ENCODE measurements at regions not wholly inside any gene's neighbourhood (a gene's known extent, or its start where the extent isn't known, plus 50 kb on each side); places are given as distances from the start of the nearest gene placed in this dataset.
"Not testable (repeated sequence)": the region's sequence is repeated elsewhere in the genome, so short reads cannot be mapped to it uniquely, and the experiment has no call there.

GRCh38 chr5:74391410-74391809, 249.1 kb downstream of the ENC1 start:
- Histone ChIP-seq H3K9me3 (ENCODE audit: control insufficient read depth in 2 of 2, low read length in 2 of 2) (no peaks in the 10 kb centered on the region), H3K27me3 (ENCODE audit: control insufficient read depth in 1 of 2, insufficient read depth in 2 of 2, low read length in 2 of 2) (no peaks in the 10 kb centered on the region), H3K4me3 (ENCODE audit: low read length in 2 of 2) (no peak overlapping the region), H3K27ac (ENCODE audit: low read length) (no peak overlapping the region), H3K36me3 (ENCODE audit: control insufficient read depth in 2 of 2, insufficient read depth in 2 of 2, low read length in 2 of 2) (no peaks in the 10 kb centered on the region), H3K9ac (ENCODE audit: low read length in 2 of 2) (no peak overlapping the region), H3K4me1 (ENCODE audit: control insufficient read depth, insufficient read depth, low read length) (no peaks in the 10 kb centered on the region)

DNA sequence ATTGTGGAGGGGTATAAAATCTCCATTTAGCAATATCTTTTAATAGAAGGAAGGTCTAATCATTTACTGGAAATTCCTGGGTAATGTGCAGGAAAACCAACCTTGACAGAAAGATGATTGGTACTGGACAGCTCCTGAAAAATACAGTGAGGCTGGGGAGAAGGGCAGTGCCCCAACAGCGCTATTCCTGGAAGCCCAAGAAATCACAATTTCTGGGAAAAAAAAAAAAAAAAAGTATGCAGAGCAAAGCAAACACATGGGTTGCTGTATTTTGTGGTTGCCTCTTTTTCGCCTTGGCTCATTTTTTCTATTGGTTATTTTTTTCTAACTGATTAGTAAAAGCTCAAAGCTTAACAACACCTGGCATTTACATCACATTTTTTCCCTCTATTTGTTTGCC, 249.7 kb downstream of the ENC1 start:
- H3K4me1 ChIP-seq (ENCODE audit: control insufficient read depth, insufficient read depth, low read length), result no peaks in the 10 kb centered on the region
- H3K9ac ChIP-seq (ENCODE audit: low read length in 2 of 2), result no peak overlapping the region
- no peak overlapping the region for H3K4me3 ChIP-seq (ENCODE audit: low read length in 2 of 2)
- no peak overlapping the region for H3K27ac ChIP-seq (ENCODE audit: low read length)
- H3K9me3 ChIP-seq (ENCODE audit: control insufficient read depth in 2 of 2, low read length in 2 of 2), result no peaks in the 10 kb centered on the region
- H3K36me3 ChIP-seq (ENCODE audit: control insufficient read depth in 2 of 2, insufficient read depth in 2 of 2, low read length in 2 of 2), result no peaks in the 10 kb centered on the region
- no peaks in the 10 kb centered on the region for H3K27me3 ChIP-seq (ENCODE audit: control insufficient read depth in 1 of 2, insufficient read depth in 2 of 2, low read length in 2 of 2)

DNA sequence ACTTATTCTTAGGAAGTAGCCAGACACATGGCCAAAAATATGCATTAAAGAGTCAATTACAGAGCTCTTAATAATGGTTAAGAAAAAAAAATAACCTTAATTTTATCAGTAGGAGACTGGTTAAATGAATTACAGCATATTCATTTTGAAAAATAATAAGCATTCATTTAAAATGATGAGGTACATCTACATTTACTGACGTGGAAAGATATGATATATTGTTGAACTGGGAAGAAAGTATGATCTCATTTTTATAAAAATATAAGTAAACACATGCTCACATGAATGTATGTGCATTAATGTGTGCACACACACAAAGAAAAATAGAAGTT, 250.3 kb downstream of the ENC1 start:
- Histone ChIP-seq H3K4me1 (ENCODE audit: control insufficient read depth, insufficient read depth, low read length) (no peaks in the 10 kb centered on the region), H3K4me3 (ENCODE audit: low read length in 2 of 2) (no peak overlapping the region), H3K9ac (ENCODE audit: low read length in 2 of 2) (no peak overlapping the region), H3K27me3 (ENCODE audit: control insufficient read depth in 1 of 2, insufficient read depth in 2 of 2, low read length in 2 of 2) (no peaks in the 10 kb centered on the region), H3K9me3 (ENCODE audit: control insufficient read depth in 2 of 2, low read length in 2 of 2) (no peaks in the 10 kb centered on the region), H3K36me3 (ENCODE audit: control insufficient read depth in 2 of 2, insufficient read depth in 2 of 2, low read length in 2 of 2) (no peaks in the 10 kb centered on the region), H3K27ac (ENCODE audit: low read length) (no peak overlapping the region)

- H3K9ac ChIP-seq (ENCODE audit: low read length in 2 of 2), result no peak overlapping the region
- H3K4me3 ChIP-seq (ENCODE audit: low read length in 2 of 2), result no peak overlapping the region
- no peaks in the 10 kb centered on the region for H3K9me3 ChIP-seq (ENCODE audit: control insufficient read depth in 2 of 2, low read length in 2 of 2)
- H3K27me3 ChIP-seq (ENCODE audit: control insufficient read depth in 1 of 2, insufficient read depth in 2 of 2, low read length in 2 of 2), result no peaks in the 10 kb centered on the region
- H3K36me3 ChIP-seq (ENCODE audit: control insufficient read depth in 2 of 2, insufficient read depth in 2 of 2, low read length in 2 of 2), result no peaks in the 10 kb centered on the region
- no peak overlapping the region for H3K27ac ChIP-seq (ENCODE audit: low read length)
- H3K4me1 ChIP-seq (ENCODE audit: control insufficient read depth, insufficient read depth, low read length), result no peaks in the 10 kb centered on the region
Observed at GRCh38 chr5:74389531-74390305, 250.8 kb downstream of the ENC1 start.

DNA sequence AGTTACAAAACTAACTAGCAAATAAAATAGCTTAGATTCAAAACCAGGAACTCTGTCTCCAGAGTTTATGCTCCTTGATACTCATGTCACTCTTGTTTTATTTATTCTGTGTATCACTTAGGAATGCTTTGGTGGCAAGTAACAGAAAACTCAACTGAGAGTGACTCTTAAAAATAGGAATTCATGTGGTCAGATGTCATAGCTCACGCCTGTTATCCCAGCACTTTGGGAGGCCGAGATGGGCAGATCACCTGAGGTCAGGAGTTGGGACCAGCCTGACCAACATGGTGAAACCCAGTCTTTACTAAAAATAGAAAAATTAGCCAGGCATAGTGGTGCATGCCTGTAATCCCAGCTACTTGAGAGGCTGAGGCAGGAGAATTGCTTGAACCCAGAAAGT, 252.1 kb downstream of the ENC1 start:
- not testable (repeated sequence) for H3K9ac ChIP-seq (ENCODE audit: low read length in 2 of 2); H3K36me3 ChIP-seq (ENCODE audit: control insufficient read depth in 2 of 2, insufficient read depth in 2 of 2, low read length in 2 of 2); H3K27me3 ChIP-seq (ENCODE audit: control insufficient read depth in 1 of 2, insufficient read depth in 2 of 2, low read length in 2 of 2); H3K4me1 ChIP-seq (ENCODE audit: control insufficient read depth, insufficient read depth, low read length); H3K27ac ChIP-seq (ENCODE audit: low read length); H3K4me3 ChIP-seq (ENCODE audit: low read length in 2 of 2); H3K9me3 ChIP-seq (ENCODE audit: control insufficient read depth in 2 of 2, low read length in 2 of 2)

DNA sequence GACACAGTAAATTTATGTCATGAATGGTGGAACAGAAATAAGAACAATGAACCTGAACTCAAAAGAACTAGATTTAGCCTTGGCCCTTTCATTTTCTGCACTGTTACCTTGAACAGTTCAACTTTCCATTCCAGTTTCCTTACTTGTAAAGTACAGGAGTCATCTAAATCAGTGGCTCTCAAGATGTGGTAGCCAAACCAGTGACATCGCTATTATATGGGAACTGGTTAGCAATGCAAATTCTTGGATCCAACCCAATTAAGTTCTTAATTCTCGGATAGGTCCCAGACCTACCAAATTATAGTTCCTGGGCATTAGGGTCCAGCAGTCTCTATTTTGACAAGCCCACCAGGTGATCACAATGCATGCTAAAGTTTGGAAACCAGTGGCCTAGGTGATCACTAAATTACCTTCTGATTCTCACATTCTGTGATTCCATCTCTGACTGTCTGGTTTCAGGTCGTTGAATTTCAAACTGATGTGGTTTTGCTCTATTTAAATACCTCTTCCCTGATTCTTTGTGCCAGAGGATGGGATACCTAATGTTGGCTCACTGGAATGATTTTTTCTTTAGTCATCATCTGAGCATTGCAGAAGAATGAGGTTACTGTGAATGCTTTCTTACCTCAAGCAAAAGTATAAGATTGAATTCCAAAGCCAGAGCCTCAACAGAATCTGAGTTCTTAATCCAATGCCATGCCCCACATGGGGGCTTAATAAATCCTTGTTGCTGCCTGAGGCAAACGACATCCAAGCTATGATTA, 253.8 kb downstream of the ENC1 start:
- no peak overlapping the region for H3K4me3 ChIP-seq (ENCODE audit: low read length in 2 of 2)
- H3K9me3 ChIP-seq (ENCODE audit: control insufficient read depth in 2 of 2, low read length in 2 of 2), result no peaks in the 10 kb centered on the region
- no peak overlapping the region for H3K27ac ChIP-seq (ENCODE audit: low read length)
- peaks cover 4% of the 10 kb centered on the region for H3K4me1 ChIP-seq (ENCODE audit: control insufficient read depth, insufficient read depth, low read length)
- H3K9ac ChIP-seq (ENCODE audit: low read length in 2 of 2), result no peak overlapping the region
- no peaks in the 10 kb centered on the region for H3K36me3 ChIP-seq (ENCODE audit: control insufficient read depth in 2 of 2, insufficient read depth in 2 of 2, low read length in 2 of 2)
- no peaks in the 10 kb centered on the region for H3K27me3 ChIP-seq (ENCODE audit: control insufficient read depth in 1 of 2, insufficient read depth in 2 of 2, low read length in 2 of 2)

DNA sequence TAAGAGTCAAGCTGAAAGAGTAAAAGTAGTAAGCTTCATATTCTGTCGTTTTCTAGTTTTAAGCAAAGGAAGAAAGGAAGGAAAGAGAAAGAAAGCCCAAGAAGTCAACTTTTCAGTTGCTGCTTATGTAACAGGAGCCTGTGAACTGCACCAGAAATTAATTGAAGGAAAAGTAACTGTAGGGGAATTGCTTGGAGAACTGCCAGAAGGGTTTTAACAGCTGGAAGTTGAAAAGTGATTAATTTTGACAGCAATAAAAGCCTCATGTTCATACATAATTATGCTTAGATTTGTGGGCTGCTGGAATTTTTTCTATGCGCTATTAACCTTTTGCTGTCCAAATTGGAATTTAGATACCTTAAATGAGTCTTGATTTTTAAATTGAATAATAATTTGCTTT, 255.7 kb downstream of the ENC1 start:
- H3K9ac ChIP-seq (ENCODE audit: low read length in 2 of 2), result no peak overlapping the region
- H3K36me3 ChIP-seq (ENCODE audit: control insufficient read depth in 2 of 2, insufficient read depth in 2 of 2, low read length in 2 of 2), result no peaks in the 10 kb centered on the region
- no peak overlapping the region for H3K4me3 ChIP-seq (ENCODE audit: low read length in 2 of 2)
- no peaks in the 10 kb centered on the region for H3K27me3 ChIP-seq (ENCODE audit: control insufficient read depth in 1 of 2, insufficient read depth in 2 of 2, low read length in 2 of 2)
- peaks cover 4% of the 10 kb centered on the region for H3K4me1 ChIP-seq (ENCODE audit: control insufficient read depth, insufficient read depth, low read length)
- no peak overlapping the region for H3K27ac ChIP-seq (ENCODE audit: low read length)
- H3K9me3 ChIP-seq (ENCODE audit: control insufficient read depth in 2 of 2, low read length in 2 of 2), result no peaks in the 10 kb centered on the region

DNA sequence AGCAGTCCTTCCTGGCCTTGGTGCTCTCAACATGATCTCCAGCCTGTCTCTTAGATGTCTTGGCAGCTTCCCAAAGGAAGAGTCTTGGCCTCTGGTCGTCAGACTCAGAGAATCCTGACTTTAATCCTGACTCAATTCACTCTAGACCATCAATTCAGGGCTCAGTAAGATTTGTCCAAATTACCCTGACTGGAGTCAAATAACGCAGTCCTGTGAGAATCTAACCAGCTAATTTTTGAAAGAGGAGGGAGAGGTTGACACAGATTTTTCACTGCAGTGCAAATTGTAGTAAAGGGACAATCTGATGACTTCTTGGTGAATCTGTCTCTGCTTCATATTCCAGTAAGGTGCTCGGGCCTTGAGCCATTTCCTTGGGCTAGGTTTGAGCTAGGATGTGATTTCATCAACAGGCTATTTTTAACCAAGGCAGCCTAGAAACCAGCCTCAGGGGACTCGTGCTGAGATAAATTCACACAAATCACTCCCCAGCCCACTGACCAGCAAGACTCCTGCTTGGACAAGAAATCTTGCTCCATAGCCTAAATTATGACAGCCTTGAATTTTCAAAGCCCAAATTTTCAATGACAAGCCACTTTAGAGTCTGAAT, 257.4 kb downstream of the ENC1 start:
- Histone ChIP-seq H3K4me3 (ENCODE audit: low read length in 2 of 2) (no peak overlapping the region), H3K9me3 (ENCODE audit: control insufficient read depth in 2 of 2, low read length in 2 of 2) (no peaks in the 10 kb centered on the region)

DNA sequence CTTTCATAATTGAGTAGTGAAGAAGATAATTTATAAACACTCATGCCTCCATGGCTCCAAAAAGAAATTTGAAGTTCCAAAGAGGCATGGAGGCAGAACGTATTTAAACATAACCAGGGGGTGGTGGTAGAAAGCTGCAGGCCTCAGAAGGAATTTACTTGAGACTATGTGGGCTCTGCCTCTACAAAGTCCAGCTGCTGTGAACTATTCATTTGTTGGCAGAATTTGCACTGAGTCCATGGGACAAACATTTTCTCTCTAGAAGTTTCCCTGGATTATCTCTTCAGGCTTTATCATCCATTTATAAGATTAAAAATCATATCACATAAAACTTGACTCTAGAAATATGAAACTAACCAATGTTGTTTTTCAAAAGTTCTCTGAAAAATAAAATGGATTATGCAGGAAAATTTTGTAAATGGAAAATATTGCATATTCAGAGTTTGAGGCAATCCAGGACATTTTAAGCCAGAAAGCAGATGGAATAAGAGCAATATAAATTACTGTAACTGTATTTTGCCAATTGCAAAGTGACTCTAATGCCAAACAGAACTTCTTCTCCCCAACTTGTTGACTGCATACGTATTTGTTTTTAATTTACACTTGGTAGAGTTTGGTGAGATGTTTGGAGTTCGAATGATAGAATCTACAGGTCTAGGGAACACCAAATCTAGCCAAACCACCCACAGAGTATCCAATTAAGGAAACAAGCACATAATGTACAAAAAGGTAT, 258.2 kb downstream of the ENC1 start:
- H3K9ac ChIP-seq (ENCODE audit: low read length in 2 of 2), result no peak overlapping the region
- H3K27ac ChIP-seq (ENCODE audit: low read length), result no peak overlapping the region
- H3K36me3 ChIP-seq (ENCODE audit: control insufficient read depth in 2 of 2, insufficient read depth in 2 of 2, low read length in 2 of 2), result no peaks in the 10 kb centered on the region
- H3K9me3 ChIP-seq (ENCODE audit: control insufficient read depth in 2 of 2, low read length in 2 of 2), result no peaks in the 10 kb centered on the region
- peaks cover 4% of the 10 kb centered on the region for H3K4me1 ChIP-seq (ENCODE audit: control insufficient read depth, insufficient read depth, low read length)
- H3K4me3 ChIP-seq (ENCODE audit: low read length in 2 of 2), result no peak overlapping the region
- H3K27me3 ChIP-seq (ENCODE audit: control insufficient read depth in 1 of 2, insufficient read depth in 2 of 2, low read length in 2 of 2), result no peaks in the 10 kb centered on the region

More for the DNA sequence above, 257.4 kb downstream of the ENC1 start:
- no peaks in the 10 kb centered on the region for H3K36me3 ChIP-seq (ENCODE audit: control insufficient read depth in 2 of 2, insufficient read depth in 2 of 2, low read length in 2 of 2)
- H3K4me1 ChIP-seq (ENCODE audit: control insufficient read depth, insufficient read depth, low read length), result peaks cover 4% of the 10 kb centered on the region
- H3K27ac ChIP-seq (ENCODE audit: low read length), result no peak overlapping the region
- no peak overlapping the region for H3K9ac ChIP-seq (ENCODE audit: low read length in 2 of 2)
- H3K27me3 ChIP-seq (ENCODE audit: control insufficient read depth in 1 of 2, insufficient read depth in 2 of 2, low read length in 2 of 2), result no peaks in the 10 kb centered on the region

DNA sequence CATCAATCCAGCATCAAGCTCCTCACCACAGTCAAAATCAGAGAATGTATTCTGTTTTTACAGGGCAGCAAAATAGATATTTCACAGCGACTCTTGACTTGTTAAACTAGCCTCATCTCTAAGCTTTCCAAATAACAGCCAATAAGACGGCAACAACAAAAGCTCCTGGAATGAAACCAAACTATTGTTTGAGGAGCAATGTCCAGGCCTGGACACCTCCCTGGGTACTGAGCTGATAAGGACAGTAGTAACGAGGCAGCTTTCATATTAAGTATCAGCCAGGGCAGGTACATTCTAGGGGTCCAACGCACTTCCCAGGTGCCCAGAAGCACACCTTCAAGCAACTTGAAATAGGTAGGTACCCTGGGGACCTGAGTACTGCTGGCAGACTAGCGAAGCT, 260.3 kb downstream of the ENC1 start:
- Histone ChIP-seq H3K27ac (ENCODE audit: low read length) (no peak overlapping the region), H3K9ac (ENCODE audit: low read length in 2 of 2) (no peak overlapping the region), H3K4me3 (ENCODE audit: low read length in 2 of 2) (no peak overlapping the region), H3K36me3 (ENCODE audit: control insufficient read depth in 2 of 2, insufficient read depth in 2 of 2, low read length in 2 of 2) (no peaks in the 10 kb centered on the region), H3K27me3 (ENCODE audit: control insufficient read depth in 1 of 2, insufficient read depth in 2 of 2, low read length in 2 of 2) (no peaks in the 10 kb centered on the region), H3K9me3 (ENCODE audit: control insufficient read depth in 2 of 2, low read length in 2 of 2) (no peaks in the 10 kb centered on the region), H3K4me1 (ENCODE audit: control insufficient read depth, insufficient read depth, low read length) (peaks cover 4% of the 10 kb centered on the region)
